GM12878 (cell line): ENCODE measurements at regions not wholly inside any gene's neighbourhood (a gene's known extent, or its start where the extent isn't known, plus 50 kb on each side); places are given as distances from the start of the nearest gene placed in this dataset.

Experiments
- ATAC-seq: fragments of 200-7000 bp; cut with Tn5 transposase; 3 replicates; pipeline ENCODE4 v1.9.1; 2020; ENCODE audit warnings: mild to moderate bottlenecking, moderate library complexity
- BruUV-seq: library from RNA; stranded (reverse); fragments of 400-500 nt; replicated peaks from 2 replicates; lab custom pipeline; 2021; lab: Mats Ljungman, UMichigan
- CTCF ChIA-PET: fragments of 300-600 bp; sonication (Branson Sonifier 250); formaldehyde crosslinking; extraction: SDS; loops from one replicate; lab custom pipeline; 2021; ENCODE audit warnings: inconsistent platforms; lab: Yijun Ruan, JAX
- POLR2A ChIA-PET: fragments of 350-600 bp; formaldehyde crosslinking; extraction: SDS; loops from one replicate; lab custom pipeline; 2021; ENCODE audit warnings: inconsistent platforms; lab: Charles Lee
- RAD21 ChIA-PET: fragments of 300-600 bp; sonication (Branson Sonifier 250); formaldehyde crosslinking; loops from one replicate; lab custom pipeline; 2023; ENCODE audit warnings: antibody characterized with exemption; ENCODE audit not compliant: unreplicated experiment; lab: Charles Lee
- SMC1A ChIA-PET: fragments of 300-600 bp; sonication (Branson Sonifier 250); formaldehyde crosslinking; loops from one replicate; lab custom pipeline; 2023; ENCODE audit not compliant: unreplicated experiment, uncharacterized antibody; lab: Charles Lee
- DNase-seq: peaks from one replicate; pipeline ENCODE4 v3.0.0-alpha.2; 2011; ENCODE audit warnings: low read depth, low spot score
- FAIRE-seq: peaks from 3 replicates; lab custom pipeline; 2011; peaks lifted over from hg19 to GRCh38; lab: Jason Lieb, UNC
- H2AFZ ChIP-seq: 2 replicates; pipeline ENCODE4 v1.6.0; 2011; ENCODE audit warnings: low read depth, low read length, control low read depth; ENCODE audit not compliant: control insufficient read depth
- H3K27ac ChIP-seq: 2 replicates; pipeline ENCODE4 v1.5.1; 2011; ENCODE audit warnings: control low read depth; ENCODE audit not compliant: control insufficient read depth, insufficient read depth
- H3K27me3 ChIP-seq, 2 experiments: replicated peaks in 1 of 2; 2 replicates each; pipeline versions ENCODE4 v1.6.0 to v1.6.1; 2011; ENCODE audit warnings: low read length in 1 of 2; ENCODE audit not compliant: control insufficient read depth in 2 of 2, insufficient read depth in 2 of 2
- H3K36me3 ChIP-seq, 2 experiments: 2 replicates each; pipeline ENCODE4 v1.5.1; 2011; ENCODE audit warnings: low read length in 1 of 2; ENCODE audit not compliant: control insufficient read depth in 2 of 2, insufficient read depth in 2 of 2
- H3K4me1 ChIP-seq: 2 replicates; pipeline ENCODE4 v1.6.1; 2011; ENCODE audit warnings: mild to moderate bottlenecking, low read length, moderate library complexity, mixed read lengths; ENCODE audit not compliant: control insufficient read depth, insufficient read depth
- H3K4me2 ChIP-seq: 2 replicates; pipeline ENCODE4 v1.6.0; 2011; ENCODE audit warnings: control low read depth; ENCODE audit not compliant: control insufficient read depth, insufficient read depth
- H3K4me3 ChIP-seq: fragments of 200-600 bp; sonication (generic); 2 replicates; pipeline ENCODE4 v1.5.1; 2016
- H3K79me2 ChIP-seq: 2 replicates; pipeline ENCODE4 v1.6.0; 2011; ENCODE audit warnings: low read length; ENCODE audit not compliant: control insufficient read depth, insufficient read depth
- H3K9ac ChIP-seq: 2 replicates; pipeline ENCODE4 v1.8.0; 2011; ENCODE audit warnings: low read length, control low read depth, mixed read lengths; ENCODE audit not compliant: control insufficient read depth, insufficient read depth
- H3K9me3 ChIP-seq: replicated peaks from 3 replicates; pipeline ENCODE4 v1.5.1; 2011; ENCODE audit warnings: mild to moderate bottlenecking, low read length; ENCODE audit not compliant: control insufficient read depth, insufficient read depth
- H4K20me1 ChIP-seq: 2 replicates; pipeline ENCODE4 v1.6.0; 2011; ENCODE audit not compliant: control insufficient read depth, insufficient read depth
- CBX5 ChIP-seq: sonication (generic); IDR thresholded peaks from 2 replicates; pipeline ENCODE4 v1.6.1; 2016; ENCODE audit warnings: low read depth, moderate library complexity, mild to moderate bottlenecking, inconsistent platforms
- HDAC6 ChIP-seq: fragments of 200-600 bp; sonication (generic); IDR thresholded peaks from one replicate; pipeline ENCODE4 v1.8.0; 2017; ENCODE audit warnings: antibody characterized with exemption; ENCODE audit not compliant: unreplicated experiment
- IKZF1 ChIP-seq: fragments of 450-650 bp; conservative IDR thresholded peaks from 2 replicates; pipeline ENCODE4 v1.6.1; 2017; ENCODE audit warnings: antibody characterized with exemption, mild to moderate bottlenecking
- IKZF2 ChIP-seq, 2 experiments: fragments of 450-650 bp; IDR thresholded peaks; 2 replicates each; pipeline ENCODE4 v1.6.1; 2017; ENCODE audit warnings: mild to moderate bottlenecking in 2 of 2, moderate library complexity in 2 of 2
- MTA3 ChIP-seq: IDR thresholded peaks from 2 replicates; pipeline ENCODE4 v1.6.1; 2012; ENCODE audit warnings: low read length, inconsistent platforms, borderline replicate concordance
- REST ChIP-seq: IDR thresholded peaks from 2 replicates; pipeline ENCODE4 v1.6.1; 2012; ENCODE audit warnings: mild to moderate bottlenecking, low read depth, low read length
- SIN3A ChIP-seq: IDR thresholded peaks from 2 replicates; pipeline ENCODE4 v1.6.1; 2012; ENCODE audit warnings: low read depth, low read length, improper control_type of control experiment
- SRF ChIP-seq, 2 experiments: IDR thresholded peaks; 2 replicates each; pipeline ENCODE4 v1.6.1; 2011; ENCODE audit warnings: low read depth in 2 of 2, low read length in 2 of 2, mild to moderate bottlenecking in 1 of 2, moderate library complexity in 1 of 2
- SUZ12 ChIP-seq: fragments of 200-600 bp; sonication (generic); IDR thresholded peaks from one replicate; pipeline ENCODE4 v1.6.1; 2018; ENCODE audit warnings: antibody characterized with exemption, mild to moderate bottlenecking; ENCODE audit not compliant: unreplicated experiment
- USF1 ChIP-seq: IDR thresholded peaks from 2 replicates; pipeline ENCODE4 v1.6.1; 2011; ENCODE audit warnings: borderline replicate concordance, low read depth, mild to moderate bottlenecking, moderate library complexity, mixed read lengths, low read length; ENCODE audit not compliant: insufficient read depth; ENCODE audit errors: extremely low read length
- WRNIP1 ChIP-seq: IDR thresholded peaks from 2 replicates; pipeline ENCODE4 v1.6.1; 2011; ENCODE audit warnings: low read depth, low read length, improper control_type of control experiment, borderline replicate concordance
- ZBTB33 ChIP-seq: fragments of 450-650 bp; IDR thresholded peaks from 2 replicates; pipeline ENCODE4 v1.6.1; 2017; ENCODE audit warnings: mild to moderate bottlenecking
- WGBS: methylation state at CpG from one replicate; pipeline ENCODE4 v1.1.6; 2016; ENCODE audit warnings: low lambda C conversion rate; ENCODE audit not compliant: insufficient replicate concordance, insufficient coverage; ENCODE audit errors: missing lambda C conversion rate; 5-methylcytosine and 5-hydroxymethylcytosine counted together
- in situ Hi-C: fragments of 300-500 bp; cut with MboI; formaldehyde crosslinking; loops from 9 replicates; pipeline ENCODE4 v1.14.3; 2018; ENCODE audit warnings: mixed read lengths
- intact Hi-C: fragments of 100-400 bp; cut with micrococcal nuclease; formaldehyde crosslinking; loops from one replicate; pipeline ENCODE4 v1.14.2; 2022; ENCODE audit not compliant: unreplicated experiment

- WGBS = 0% methylated on average over 3 of the region's 3 CpGs
- no peak overlapping the region for H3K9ac ChIP-seq
- FAIRE-seq (no peak), ATAC-seq (no peak), DNase-seq (no peak)
- no TSS peak for BruUV-seq
- H3K4me3 ChIP-seq = no peak overlapping the region
- in situ Hi-C loops = no loop called here
- no peaks in the 10 kb centered on the region for H4K20me1 ChIP-seq
- no peak overlapping the region for H3K4me2 ChIP-seq
- H3K27ac ChIP-seq = no peak overlapping the region
- ChIA-PET RAD21 (no interaction called here), SMC1A (interaction anchor here (1.3 kb wide), 1 partner anchor 28 kb away, joined by 3 read pairs; no protein-coding TSS in a partner anchor), CTCF (no interaction called here), POLR2A (no interaction called here)
- H3K4me1 ChIP-seq = no peaks in the 10 kb centered on the region
- no peaks in the 10 kb centered on the region for H3K9me3 ChIP-seq
- TF ChIP-seq CBX5 (no peak), HDAC6 (no peak), SRF (IDR thresholded peaks at IDR 0.05; ENCODE audit: low read depth in 2 of 2, low read length in 2 of 2) (no peak), WRNIP1 (no peak)
- intact Hi-C loops = no loop called here
- no peaks in the 10 kb centered on the region for H3K79me2 ChIP-seq
- H3K27me3 ChIP-seq = peaks cover 0 to 2% of the 10 kb centered on the region in 2 experiments; a peak in 1 of 4 replicates
- no peaks in the 10 kb centered on the region for H3K36me3 ChIP-seq
- H2AFZ ChIP-seq = no peak overlapping the region
Measured at GRCh38 chr18:2368102-2368501, 203.2 kb downstream of the METTL4 start.

GRCh38 chr18:2376707-2377106 is 194.6 kb downstream of the METTL4 start:
- ChIA-PET CTCF (no interaction called here), SMC1A (no interaction called here), POLR2A (no interaction called here), RAD21 (no interaction called here)
- WGBS = 5% methylated on average over 2 of the region's 2 CpGs
- no peak overlapping the region for H2AFZ ChIP-seq
- no peak overlapping the region for H3K9ac ChIP-seq
- H3K36me3 ChIP-seq = no peaks in the 10 kb centered on the region
- DNase-seq (no peak), ATAC-seq (no peak), FAIRE-seq (no peak)
- BruUV-seq = no TSS peak
- no peak overlapping the region for H3K4me3 ChIP-seq
- no peak overlapping the region for H3K27ac ChIP-seq
- no peaks in the 10 kb centered on the region; a peak in 1 of 4 replicates for H3K27me3 ChIP-seq
- intact Hi-C loops (no loop called here), in situ Hi-C loops (no loop called here)
- no peaks in the 10 kb centered on the region for H3K4me1 ChIP-seq
- H4K20me1 ChIP-seq = no peaks in the 10 kb centered on the region
- no peaks in the 10 kb centered on the region for H3K9me3 ChIP-seq
- H3K79me2 ChIP-seq = no peaks in the 10 kb centered on the region
- no peak overlapping the region for H3K4me2 ChIP-seq
- TF ChIP-seq IKZF2 (IDR thresholded peaks at IDR 0.05) = no peak
- TF ChIP-seq REST = no peak
- no peak for TF ChIP-seq USF1
- TF ChIP-seq IKZF1 = no peak
- TF ChIP-seq SIN3A = no peak
- TF ChIP-seq ZBTB33 = no peak
- TF ChIP-seq MTA3 = no peak
- no peak for TF ChIP-seq SUZ12
